Immature natural killer cell (primary cell): ENCODE measurements at regions not wholly inside any gene's neighbourhood (a gene's known extent, or its start where the extent isn't known, plus 50 kb on each side); places are given as distances from the start of the nearest gene placed in this dataset.
A peak's percentile ranks its signal among the peaks of the same experiment; 100 is the strongest.

Experiments
- DNase-seq, 3 donors: peaks; one replicate each; pipeline ENCODE4 v3.0.0; 2022; ENCODE audit warnings: mixed read lengths in 1 of 3
- H3K27ac Mint-ChIP-seq, 6 donors: one replicate each; pipeline ENCODE4 v1.8.0; 2020; ENCODE audit warnings: mixed read lengths in 6 of 6, mild to moderate bottlenecking in 5 of 6, inconsistent platforms in 4 of 6, moderate library complexity in 3 of 6
- H3K27me3 Mint-ChIP-seq, 3 donors: one replicate each; pipeline ENCODE4 v1.8.0; 2020 to 2021; ENCODE audit warnings: low read depth in 3 of 3, mild to moderate bottlenecking in 3 of 3, mixed read lengths in 3 of 3, moderate library complexity in 3 of 3, inconsistent platforms in 1 of 3
- H3K36me3 Mint-ChIP-seq, 3 donors: one replicate each; pipeline ENCODE4 v1.8.0; 2020; ENCODE audit warnings: mixed read lengths in 3 of 3, inconsistent platforms in 2 of 3, mild to moderate bottlenecking in 2 of 3
- H3K4me1 Mint-ChIP-seq, 2 donors: one replicate each; pipeline ENCODE4 v1.8.0; 2020; ENCODE audit warnings: inconsistent platforms in 2 of 2, mild to moderate bottlenecking in 2 of 2, mixed read lengths in 2 of 2, moderate library complexity in 1 of 2
- H3K4me3 Mint-ChIP-seq, 5 donors: one replicate each; pipeline ENCODE4 v1.8.0; 2020; ENCODE audit warnings: mild to moderate bottlenecking in 5 of 5, mixed read lengths in 5 of 5, inconsistent platforms in 3 of 5, moderate library complexity in 3 of 5
- H3K9me3 Mint-ChIP-seq, 6 donors: one replicate each; pipeline ENCODE4 v1.8.0; 2020; ENCODE audit warnings: mild to moderate bottlenecking in 6 of 6, mixed read lengths in 6 of 6, inconsistent platforms in 4 of 6, moderate library complexity in 3 of 6

DNA sequence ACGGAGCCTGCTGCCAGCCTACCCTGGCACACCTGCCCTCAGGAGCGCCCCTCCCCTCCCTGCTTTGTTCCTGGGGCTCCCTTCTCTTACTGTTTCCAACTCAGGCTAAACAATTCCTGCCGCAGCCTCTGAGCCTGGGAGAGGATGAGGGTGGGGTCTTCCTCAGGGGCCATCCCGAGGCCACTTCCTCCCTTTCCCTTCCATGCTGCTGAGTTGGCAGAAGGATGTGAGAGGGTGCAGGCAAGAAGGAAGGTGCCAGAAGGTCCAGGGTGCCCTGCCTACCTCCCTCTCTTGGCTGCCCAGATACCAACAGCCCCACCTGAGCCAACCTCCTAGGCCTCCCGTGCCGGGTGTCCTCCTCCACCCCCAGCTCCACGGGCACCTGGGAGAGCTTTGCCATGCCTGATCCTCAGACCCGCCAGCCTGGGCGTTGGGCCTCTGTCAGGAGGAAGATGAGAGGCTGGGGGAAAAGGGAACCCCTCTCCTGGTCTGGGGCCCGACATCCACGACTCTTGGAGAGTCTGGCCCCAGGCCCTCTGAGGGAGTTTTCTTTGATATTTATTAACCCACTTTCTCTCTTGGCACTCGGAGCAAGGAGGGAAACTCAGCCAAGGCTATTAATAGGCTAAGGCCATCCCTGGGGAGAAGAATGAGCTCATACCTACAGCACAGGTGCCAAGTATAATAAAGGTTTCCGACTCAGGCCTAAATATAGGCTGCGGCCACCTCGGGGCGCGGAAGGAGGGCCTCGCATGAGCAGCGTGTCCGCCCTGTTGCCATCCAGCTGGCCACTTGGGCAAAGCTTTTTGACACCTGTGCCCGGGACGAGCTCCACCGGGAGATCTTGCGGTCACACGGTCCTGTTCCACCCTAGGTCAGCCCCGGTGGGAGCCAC lies 232.0 kb downstream of the ENGASE start:
- no peaks in the 10 kb centered on the region for H3K4me1 Mint-ChIP-seq
- H3K27me3 Mint-ChIP-seq, result peaks cover 4 to 8% (median 5%) of the 10 kb centered on the region in 3 donors
- no peak overlapping the region for H3K27ac Mint-ChIP-seq
- no peak overlapping the region for H3K4me3 Mint-ChIP-seq
- no peak for DNase-seq
- H3K36me3 Mint-ChIP-seq, result no peaks in the 10 kb centered on the region
- no peaks in the 10 kb centered on the region for H3K9me3 Mint-ChIP-seq

DNA sequence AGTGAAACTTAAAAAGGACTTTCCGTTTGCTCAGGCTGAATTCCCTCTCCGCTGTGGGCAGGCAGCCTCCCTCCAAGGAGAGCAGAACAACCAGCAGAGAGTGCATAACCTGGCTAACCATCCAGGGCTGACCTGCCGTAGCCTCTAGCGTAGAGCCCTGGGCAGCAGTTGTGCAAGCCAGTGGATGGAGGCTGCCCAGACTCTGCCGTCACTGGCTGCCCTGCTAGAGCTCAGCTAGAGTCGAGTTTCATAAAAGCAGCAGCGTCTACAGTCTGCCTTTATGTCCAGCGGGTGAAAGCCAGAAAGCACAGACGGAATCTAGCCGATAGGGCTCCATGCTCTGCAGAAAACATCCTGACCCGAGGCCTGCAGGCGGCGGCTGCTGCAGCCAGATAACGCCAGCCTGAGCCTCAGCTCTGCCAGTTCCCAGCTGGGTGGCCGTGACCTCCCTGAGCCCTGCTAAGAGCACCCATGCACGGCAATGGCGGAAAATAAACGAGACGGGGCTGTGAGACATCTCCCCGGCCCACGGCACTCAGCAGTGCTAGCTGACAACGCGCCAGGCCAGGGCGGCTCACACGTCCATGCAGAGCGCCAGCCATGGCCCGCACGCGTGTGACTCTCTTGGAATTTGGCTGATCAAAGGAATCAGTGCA lies 231.3 kb downstream of the ENGASE start:
- no peak for DNase-seq
- Mint-ChIP-seq H3K9me3 (no peaks in the 10 kb centered on the region), H3K27ac (no peak overlapping the region), H3K4me3 (no peak overlapping the region), H3K4me1 (no peaks in the 10 kb centered on the region), H3K36me3 (no peaks in the 10 kb centered on the region), H3K27me3 (peaks cover 4 to 8% (median 4%) of the 10 kb centered on the region in 3 donors)

DNA sequence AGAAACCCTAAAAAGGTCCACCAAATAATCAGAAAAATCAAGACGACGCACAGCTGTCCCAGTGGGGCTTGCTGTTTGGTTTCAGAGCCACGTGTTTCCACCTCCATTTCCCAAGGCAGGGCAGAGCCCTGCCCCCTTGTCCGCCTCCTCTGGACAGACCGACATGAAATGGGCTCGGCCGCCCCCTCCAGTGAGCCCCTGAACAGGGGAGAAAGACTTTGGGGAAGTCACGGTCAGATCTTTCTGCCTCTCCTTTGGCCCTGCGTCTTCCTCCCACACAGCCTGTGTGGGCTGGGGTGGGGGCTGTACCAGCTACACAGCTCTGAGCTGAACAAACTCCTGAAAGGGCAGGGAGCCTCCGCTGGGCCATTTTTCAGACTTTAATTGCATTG lies 230.7 kb downstream of the ENGASE start:
- no peak for DNase-seq
- no peak overlapping the region for H3K4me3 Mint-ChIP-seq
- no peaks in the 10 kb centered on the region for H3K36me3 Mint-ChIP-seq
- peaks cover 4 to 8% (median 4%) of the 10 kb centered on the region in 3 donors for H3K27me3 Mint-ChIP-seq
- H3K27ac Mint-ChIP-seq, result no peak overlapping the region
- no peaks in the 10 kb centered on the region for H3K4me1 Mint-ChIP-seq
- no peaks in the 10 kb centered on the region for H3K9me3 Mint-ChIP-seq

DNA sequence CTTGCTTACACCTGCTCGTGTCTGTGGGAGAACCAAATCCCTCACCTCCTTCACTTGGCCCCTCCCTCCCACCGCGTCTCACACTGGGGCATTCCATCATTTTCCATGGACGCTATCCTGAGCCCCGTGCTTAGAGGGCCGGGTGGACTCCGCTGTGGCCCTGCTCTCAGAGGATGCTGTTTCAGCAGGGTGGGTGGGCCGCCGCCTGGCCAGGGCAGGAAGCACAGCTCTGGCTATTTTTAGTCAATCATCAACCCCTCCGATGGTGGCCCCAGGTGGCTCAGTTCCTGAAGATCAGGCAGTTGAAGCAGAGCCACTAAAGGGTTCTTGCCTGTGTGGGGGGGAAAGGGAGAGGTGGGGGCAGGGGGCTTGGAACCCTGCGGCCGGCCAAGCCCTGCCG lies 230.3 kb downstream of the ENGASE start:
- Mint-ChIP-seq H3K4me3 (no peak overlapping the region), H3K4me1 (no peaks in the 10 kb centered on the region)

DNA sequence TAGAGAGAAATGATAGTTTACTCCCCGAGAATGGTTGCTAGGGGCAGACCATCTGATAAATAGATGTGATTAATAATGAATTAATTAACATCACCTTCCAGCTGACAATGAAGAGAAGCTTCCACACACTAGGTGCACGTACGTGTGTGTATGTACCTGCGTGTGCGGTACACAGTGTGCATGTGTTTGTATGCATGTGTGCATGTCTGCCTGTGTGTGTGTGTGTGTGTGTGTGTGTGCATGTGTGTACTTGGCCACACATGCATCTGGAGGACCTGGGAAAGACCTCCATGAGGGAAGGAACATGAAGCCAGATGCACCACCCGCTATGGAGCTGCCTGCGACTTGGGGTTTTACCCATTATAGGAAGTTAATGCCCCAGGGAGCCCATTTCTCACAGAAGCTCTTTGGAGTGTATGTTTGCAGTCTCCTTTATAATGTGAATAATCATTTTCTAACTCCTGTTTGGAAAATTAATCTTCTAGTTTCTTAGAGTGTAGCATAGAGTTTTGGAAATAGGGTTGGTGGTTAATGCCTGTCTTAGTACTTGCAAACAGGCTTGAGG lies 229.1 kb downstream of the ENGASE start:
- H3K36me3 Mint-ChIP-seq, result no peaks in the 10 kb centered on the region
- no peaks in the 10 kb centered on the region for H3K4me1 Mint-ChIP-seq
- DNase-seq, result no peak
- no peak overlapping the region for H3K4me3 Mint-ChIP-seq
- H3K27me3 Mint-ChIP-seq, result peaks cover 1 to 8% (median 4%) of the 10 kb centered on the region in 3 donors
- no peaks in the 10 kb centered on the region for H3K9me3 Mint-ChIP-seq
- no peak overlapping the region for H3K27ac Mint-ChIP-seq

More for the DNA sequence above, 230.3 kb downstream of the ENGASE start:
- Mint-ChIP-seq H3K9me3 (no peaks in the 10 kb centered on the region), H3K27ac (no peak overlapping the region), H3K27me3 (peaks cover 4 to 8% (median 4%) of the 10 kb centered on the region in 3 donors), H3K36me3 (no peaks in the 10 kb centered on the region)
- DNase-seq, result no peak

DNA sequence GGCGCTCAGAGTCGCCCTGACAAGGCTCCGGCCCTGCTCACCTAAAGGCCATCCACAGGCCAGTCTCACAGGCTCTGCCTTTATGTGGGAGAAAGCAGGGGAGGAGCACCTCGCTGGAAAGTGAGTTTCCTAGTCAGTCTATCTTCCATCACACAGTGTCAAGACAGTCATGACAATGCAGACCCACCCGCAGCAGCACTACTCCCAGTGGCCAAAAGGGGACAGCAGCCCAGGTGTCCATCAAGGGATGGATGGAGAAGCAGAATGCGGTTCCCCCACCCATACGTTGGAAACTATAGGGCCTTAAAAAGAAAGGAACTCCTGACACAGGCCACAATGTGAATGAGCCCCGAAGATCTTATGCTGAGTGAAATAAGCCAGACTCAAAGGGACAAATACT lies 226.8 kb downstream of the ENGASE start:
- Mint-ChIP-seq H3K9me3 (no peaks in the 10 kb centered on the region), H3K36me3 (no peaks in the 10 kb centered on the region), H3K4me3 (no peak overlapping the region), H3K4me1 (no peaks in the 10 kb centered on the region), H3K27me3 (peaks cover 1 to 7% (median 4%) of the 10 kb centered on the region in 3 donors), H3K27ac (no peak overlapping the region)
- no peak for DNase-seq

DNA sequence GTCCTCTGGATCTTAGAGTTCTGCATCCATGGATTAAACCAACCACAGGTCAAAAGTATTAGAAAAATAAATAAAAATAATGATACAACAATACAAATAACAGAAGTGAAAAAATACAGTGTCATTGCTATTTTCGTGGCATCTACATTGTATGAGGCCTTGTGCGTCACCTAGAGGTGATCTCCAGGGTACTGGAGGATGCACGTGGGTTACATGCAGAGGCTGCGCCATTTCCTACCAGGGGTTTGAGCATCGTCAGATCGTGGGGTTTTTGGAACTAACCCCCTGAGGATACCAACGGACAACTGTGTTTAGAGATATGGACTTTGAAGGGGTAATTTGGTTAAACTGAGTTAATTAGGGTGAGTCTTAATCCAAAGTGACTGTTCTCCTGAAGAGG lies 224.7 kb downstream of the ENGASE start:
- H3K9me3 Mint-ChIP-seq, result no peaks in the 10 kb centered on the region
- no peak for DNase-seq
- no peak overlapping the region for H3K27ac Mint-ChIP-seq
- peaks cover 1 to 7% (median 4%) of the 10 kb centered on the region in 3 donors for H3K27me3 Mint-ChIP-seq
- H3K4me3 Mint-ChIP-seq, result no peak overlapping the region
- H3K36me3 Mint-ChIP-seq, result no peaks in the 10 kb centered on the region
- no peaks in the 10 kb centered on the region for H3K4me1 Mint-ChIP-seq

DNA sequence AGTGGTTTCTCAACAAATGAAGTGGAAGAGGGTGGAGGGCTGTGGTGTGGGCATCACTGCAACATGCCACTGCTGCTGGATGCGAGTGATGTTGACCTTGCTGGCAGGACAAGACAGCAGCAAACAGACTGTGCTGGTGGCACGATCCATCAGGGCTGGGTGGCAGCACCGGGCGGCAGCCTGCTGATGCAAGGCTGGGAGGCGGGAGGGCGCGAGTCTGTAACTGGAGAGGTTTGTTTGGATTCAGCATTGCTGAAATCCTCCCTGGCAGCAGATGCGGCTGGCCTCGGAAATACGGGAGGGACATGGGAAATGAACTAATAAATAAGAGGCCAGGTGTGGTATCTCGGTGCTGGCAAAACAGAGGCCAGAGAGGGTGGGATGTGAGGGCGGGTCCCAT lies 224.2 kb downstream of the ENGASE start:
- no peaks in the 10 kb centered on the region for H3K4me1 Mint-ChIP-seq
- H3K36me3 Mint-ChIP-seq, result no peaks in the 10 kb centered on the region
- H3K9me3 Mint-ChIP-seq, result no peaks in the 10 kb centered on the region
- no peak overlapping the region for H3K4me3 Mint-ChIP-seq
- no peak overlapping the region for H3K27ac Mint-ChIP-seq
- no peak for DNase-seq
- H3K27me3 Mint-ChIP-seq, result peaks cover 1 to 9% (median 4%) of the 10 kb centered on the region in 3 donors

DNA sequence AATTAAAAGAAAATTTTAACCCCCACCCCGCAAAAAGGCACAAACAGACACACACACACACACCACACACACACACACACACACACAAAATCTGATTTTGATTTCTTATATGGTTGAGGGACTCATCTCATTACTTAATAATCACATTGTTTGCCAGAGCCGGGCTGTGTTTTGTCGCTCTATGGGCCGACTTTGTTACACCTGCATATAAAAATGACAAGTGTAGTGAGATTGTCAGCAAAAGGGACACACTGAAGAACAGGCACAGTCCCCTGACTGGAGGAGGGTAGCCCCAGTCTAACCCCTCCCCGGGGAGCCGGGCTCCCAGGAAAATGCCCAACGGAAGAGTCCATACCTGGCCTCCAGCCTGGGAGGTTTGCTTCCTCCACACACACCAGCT lies 221.6 kb downstream of the ENGASE start:
- no peak for DNase-seq
- Mint-ChIP-seq H3K36me3 (no peaks in the 10 kb centered on the region), H3K27ac (no peak overlapping the region), H3K4me1 (no peaks in the 10 kb centered on the region), H3K4me3 (no peak overlapping the region), H3K9me3 (no peaks in the 10 kb centered on the region), H3K27me3 (peaks cover 0 to 4% (median 4%) of the 10 kb centered on the region in 3 donors)

DNA sequence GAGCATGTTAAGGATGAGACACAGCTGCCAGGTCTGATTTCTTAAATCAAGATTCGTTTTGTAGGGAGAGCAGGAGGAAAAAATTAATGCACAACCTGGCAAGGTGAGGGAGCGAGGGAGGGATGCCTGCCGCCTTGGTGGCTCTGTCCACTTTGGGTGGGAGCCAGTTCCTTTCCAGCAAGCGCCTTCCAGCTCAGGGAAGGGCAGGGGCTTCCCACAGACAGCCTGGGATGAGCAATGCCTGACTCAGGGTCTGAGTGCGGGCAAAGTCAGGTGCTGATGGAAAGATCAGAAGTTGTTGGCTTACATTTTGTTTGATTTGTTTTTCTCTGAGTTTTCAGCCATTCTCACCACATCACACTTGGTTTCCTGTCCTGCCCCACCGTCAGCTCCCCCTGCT lies 220.7 kb downstream of the ENGASE start:
- Mint-ChIP-seq H3K27ac (no peak overlapping the region), H3K27me3 (peaks cover 0 to 8% (median 4%) of the 10 kb centered on the region in 3 donors), H3K9me3 (no peaks in the 10 kb centered on the region), H3K36me3 (no peaks in the 10 kb centered on the region), H3K4me1 (no peaks in the 10 kb centered on the region), H3K4me3 (no peak overlapping the region)
- DNase-seq, result no peak

DNA sequence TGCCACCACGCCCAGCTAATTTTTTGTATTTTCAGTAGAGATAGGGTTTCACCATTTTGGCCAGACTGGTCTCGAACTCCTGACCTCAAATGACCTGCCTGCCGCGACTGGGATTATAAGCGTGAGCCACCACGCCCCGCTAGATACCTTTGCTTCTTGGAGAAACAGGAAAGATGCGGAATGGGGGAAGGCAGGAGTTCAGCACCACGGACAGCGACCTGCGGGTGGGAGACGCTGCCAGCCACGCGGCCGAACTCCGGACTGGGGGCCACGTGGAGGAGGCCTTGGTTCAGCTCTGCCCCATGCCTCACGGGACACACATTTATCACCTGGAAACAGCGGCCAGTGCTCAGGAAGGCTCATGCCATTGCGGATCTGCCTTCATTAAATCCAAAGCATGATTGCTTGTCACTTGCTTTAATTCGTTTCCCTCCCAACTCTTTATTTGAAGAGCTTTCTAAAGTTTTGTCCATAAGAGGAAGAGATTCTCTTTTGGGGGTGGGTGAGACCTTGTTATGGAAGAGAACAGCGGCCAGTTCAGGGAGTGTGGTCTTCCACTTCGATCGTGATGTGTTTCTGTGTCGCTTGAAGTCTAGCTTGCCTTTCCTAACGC lies 219.9 kb downstream of the ENGASE start:
- DNase-seq, result peak; percentile 27 to 36 (median 29)
- Mint-ChIP-seq H3K9me3 (no peaks in the 10 kb centered on the region), H3K4me1 (no peaks in the 10 kb centered on the region), H3K27ac (no peak overlapping the region), H3K36me3 (no peaks in the 10 kb centered on the region), H3K4me3 (no peak overlapping the region), H3K27me3 (peaks cover 0 to 8% (median 4%) of the 10 kb centered on the region in 3 donors)

DNA sequence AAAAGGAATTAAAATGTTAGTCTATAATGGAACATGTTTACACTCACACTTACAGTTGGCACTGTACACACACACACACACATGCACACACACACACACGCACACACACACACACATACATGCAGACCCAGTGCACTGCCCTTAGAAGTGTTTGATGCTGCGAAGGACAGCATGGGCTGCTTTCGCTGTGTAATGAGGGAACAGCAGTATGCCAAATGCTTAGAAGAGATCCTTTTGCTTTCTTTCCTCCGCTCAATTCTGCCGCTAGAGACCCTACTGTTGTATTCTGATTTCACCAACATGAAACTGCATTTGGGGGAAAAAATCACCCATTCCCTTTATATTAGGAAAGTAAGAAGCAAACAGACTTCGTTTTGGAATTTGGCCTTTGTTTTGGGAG lies 217.9 kb downstream of the ENGASE start:
- Mint-ChIP-seq H3K27me3 (peaks cover 3 to 8% (median 6%) of the 10 kb centered on the region in 3 donors), H3K9me3 (no peaks in the 10 kb centered on the region), H3K27ac (no peak overlapping the region), H3K36me3 (no peaks in the 10 kb centered on the region), H3K4me3 (no peak overlapping the region), H3K4me1 (no peaks in the 10 kb centered on the region)
- DNase-seq, result no peak

DNA sequence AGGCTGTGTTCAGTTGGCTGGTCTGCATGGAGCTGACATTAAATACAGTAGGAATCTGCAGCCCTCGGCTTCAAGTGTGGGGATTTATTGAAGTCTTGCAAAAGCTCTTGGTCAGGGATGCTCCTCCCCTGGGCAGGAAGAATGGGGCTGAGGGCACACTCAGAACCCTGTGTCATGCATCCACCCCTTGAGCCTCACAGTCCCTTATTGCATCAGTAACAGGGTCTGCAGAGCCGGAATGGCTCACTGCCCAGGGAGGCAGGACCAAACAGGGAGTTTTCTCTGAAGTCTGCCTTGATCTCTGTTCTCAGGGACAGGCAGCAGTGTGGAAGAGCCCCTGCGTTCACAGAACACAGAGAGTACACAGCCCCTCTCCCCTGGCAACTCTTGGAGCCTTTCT lies 216.8 kb downstream of the ENGASE start:
- Mint-ChIP-seq H3K4me1 (no peaks in the 10 kb centered on the region), H3K27me3 (peaks cover 3 to 8% (median 3%) of the 10 kb centered on the region in 3 donors), H3K9me3 (no peaks in the 10 kb centered on the region), H3K27ac (no peak overlapping the region), H3K4me3 (no peak overlapping the region), H3K36me3 (no peaks in the 10 kb centered on the region)
- DNase-seq, result no peak

DNA sequence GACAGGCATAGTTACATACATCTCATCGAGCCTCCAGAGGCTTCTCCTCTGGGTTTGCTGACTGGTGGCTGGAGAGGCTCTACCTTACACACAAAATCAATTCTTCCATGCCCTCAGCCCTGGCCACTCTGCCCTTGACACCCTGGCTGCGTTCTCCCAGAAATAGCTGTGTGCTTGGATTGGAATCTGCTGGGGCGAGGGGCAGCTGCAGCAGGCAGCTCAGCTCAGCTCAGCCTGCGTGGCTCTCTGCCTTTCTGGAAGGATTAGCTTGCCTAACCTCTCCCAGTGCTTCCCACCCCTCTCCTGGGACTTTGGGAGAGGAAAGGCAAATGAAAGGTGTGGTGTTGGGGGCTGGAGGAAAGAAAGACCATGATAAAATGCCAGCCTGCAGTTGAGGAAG lies 216.1 kb downstream of the ENGASE start:
- H3K9me3 Mint-ChIP-seq, result no peaks in the 10 kb centered on the region
- no peaks in the 10 kb centered on the region for H3K36me3 Mint-ChIP-seq
- no peaks in the 10 kb centered on the region for H3K4me1 Mint-ChIP-seq
- no peak overlapping the region for H3K4me3 Mint-ChIP-seq
- no peak overlapping the region for H3K27ac Mint-ChIP-seq
- peaks cover 7% of the 10 kb centered on the region in 3 donors for H3K27me3 Mint-ChIP-seq
- no peak for DNase-seq
